ENCODE measurements at regions not wholly inside any gene's neighbourhood (a gene's known extent, or its start where the extent isn't known, plus 50 kb on each side); places are given as distances from the start of the nearest gene placed in this dataset.

- no peak for DNase-seq
These were observed 95.8 kb downstream of the SPP2 start for GRCh38 chr2:234146087-234146826.

GRCh38 chr2:234145511-234145910, 95.0 kb downstream of the SPP2 start:
- no peak for DNase-seq

GRCh38 chr2:234145057-234145456, 94.6 kb downstream of the SPP2 start:
- DNase-seq, result no peak

- no peak for DNase-seq
These were observed 93.4 kb downstream of the SPP2 start for GRCh38 chr2:234143896-234144295.

- no peak for DNase-seq
These were observed 92.0 kb downstream of the SPP2 start for GRCh38 chr2:234142530-234142929.

DNA sequence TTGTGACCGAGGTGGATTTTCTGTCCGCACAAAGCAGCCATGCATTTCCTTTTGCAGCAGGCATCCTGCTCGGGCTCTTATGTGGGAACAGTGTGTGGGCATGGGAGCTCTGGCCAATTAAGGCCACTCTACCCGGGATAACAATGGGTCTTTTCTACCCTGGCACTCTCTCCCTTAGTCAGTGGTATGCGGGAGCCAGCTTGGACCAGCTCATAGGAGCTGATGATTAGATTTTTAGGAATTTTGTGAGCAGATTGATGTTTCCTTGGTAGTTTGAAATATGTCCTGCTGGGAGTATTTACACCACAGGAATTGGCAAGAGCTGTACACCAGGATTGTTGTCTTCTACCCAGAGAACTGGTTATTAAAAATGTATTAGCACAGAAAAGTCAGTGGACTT, 89.3 kb downstream of the SPP2 start:
- DNase-seq, result no peak

GRCh38 chr2:234138836-234139235, 88.3 kb downstream of the SPP2 start:
- no peak for DNase-seq

DNA sequence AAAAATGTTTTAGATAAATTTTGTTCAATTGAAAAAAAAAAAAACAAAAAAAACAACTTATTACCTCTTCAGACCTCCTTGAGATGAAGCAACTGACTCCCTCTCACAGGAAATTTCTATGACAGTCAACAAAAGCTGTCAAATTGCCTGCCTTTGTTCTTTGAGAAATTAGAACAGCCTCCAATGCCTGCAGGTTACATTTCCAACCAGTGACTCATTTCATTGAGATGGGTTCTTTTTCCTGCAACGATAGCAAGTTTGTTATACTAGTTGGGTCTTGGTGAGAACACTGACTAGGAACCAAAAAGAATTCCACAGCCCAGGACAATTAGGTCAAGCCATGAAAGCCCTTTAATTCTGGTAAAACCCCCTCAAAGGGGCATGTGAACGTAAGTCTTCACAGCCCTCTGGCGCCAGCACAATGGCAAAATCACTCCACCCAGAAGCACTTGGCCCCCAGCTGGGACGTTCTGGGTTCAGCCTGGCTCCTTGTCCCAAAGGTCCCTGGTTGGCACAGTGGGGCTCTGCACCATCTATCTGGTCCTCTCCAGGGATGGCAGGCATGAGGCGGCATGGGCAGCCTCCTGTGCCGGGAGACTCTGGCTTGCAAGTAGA, 87.0 kb downstream of the SPP2 start:
- DNase-seq, result no peak

DNA sequence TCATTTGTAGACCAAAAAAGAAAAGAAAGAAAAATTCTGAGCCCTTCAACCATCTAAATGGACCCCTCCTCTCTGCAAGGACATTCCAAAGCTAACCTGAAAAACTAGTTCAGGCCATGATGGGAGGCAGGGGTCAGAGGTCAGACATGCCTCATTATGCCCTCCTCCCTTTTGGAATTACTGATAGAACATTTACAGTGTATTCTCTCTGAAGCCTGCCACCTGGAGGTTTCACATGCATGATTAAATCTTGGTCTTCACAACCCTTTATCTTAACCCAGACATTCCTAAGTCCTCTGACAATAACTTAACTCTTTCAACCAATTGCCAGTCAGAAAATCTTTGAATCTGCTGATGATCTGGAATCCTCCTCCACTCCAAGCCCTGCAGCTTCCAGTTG, 86.0 kb downstream of the SPP2 start:
- no peak for DNase-seq

- DNase-seq, result peak; percentile 77
These were observed 85.3 kb downstream of the SPP2 start for GRCh38 chr2:234135750-234136221.

DNA sequence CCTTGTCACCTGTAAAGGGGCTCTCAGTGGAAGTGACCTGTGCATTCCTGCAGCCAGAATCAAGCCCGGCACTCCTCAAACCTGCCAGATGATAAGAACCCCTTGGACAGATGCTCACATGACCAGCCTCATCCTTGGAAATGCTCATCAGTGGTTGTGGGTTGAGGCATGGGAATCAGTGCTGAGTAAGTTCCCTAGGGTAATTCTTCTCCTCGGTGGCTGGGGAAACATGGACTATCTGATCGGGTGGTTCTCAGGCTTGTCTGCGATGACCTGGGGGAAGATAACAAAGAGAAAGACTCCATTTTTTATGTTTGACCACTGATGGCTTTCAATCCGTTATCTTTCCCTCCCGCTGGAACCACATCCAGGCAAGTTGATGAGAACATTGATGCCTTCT, 84.0 kb downstream of the SPP2 start:
- no peak for DNase-seq

GRCh38 chr2:234133004-234133403, 82.5 kb downstream of the SPP2 start:
- no peak for DNase-seq

- no peak for DNase-seq
These were observed 80.3 kb downstream of the SPP2 start for GRCh38 chr2:234130777-234131181.

GRCh38 chr2:234128606-234129005, 78.1 kb downstream of the SPP2 start:
- no peak for DNase-seq
